ENCODE measurements at regions not wholly inside any gene's neighbourhood (a gene's known extent, or its start where the extent isn't known, plus 50 kb on each side); places are given as distances from the start of the nearest gene placed in this dataset.
A peak's percentile ranks its signal among the peaks of the same experiment; 100 is the strongest.
"Not testable (repeated sequence)": the region's sequence is repeated elsewhere in the genome, so short reads cannot be mapped to it uniquely, and the experiment has no call there.

DNA sequence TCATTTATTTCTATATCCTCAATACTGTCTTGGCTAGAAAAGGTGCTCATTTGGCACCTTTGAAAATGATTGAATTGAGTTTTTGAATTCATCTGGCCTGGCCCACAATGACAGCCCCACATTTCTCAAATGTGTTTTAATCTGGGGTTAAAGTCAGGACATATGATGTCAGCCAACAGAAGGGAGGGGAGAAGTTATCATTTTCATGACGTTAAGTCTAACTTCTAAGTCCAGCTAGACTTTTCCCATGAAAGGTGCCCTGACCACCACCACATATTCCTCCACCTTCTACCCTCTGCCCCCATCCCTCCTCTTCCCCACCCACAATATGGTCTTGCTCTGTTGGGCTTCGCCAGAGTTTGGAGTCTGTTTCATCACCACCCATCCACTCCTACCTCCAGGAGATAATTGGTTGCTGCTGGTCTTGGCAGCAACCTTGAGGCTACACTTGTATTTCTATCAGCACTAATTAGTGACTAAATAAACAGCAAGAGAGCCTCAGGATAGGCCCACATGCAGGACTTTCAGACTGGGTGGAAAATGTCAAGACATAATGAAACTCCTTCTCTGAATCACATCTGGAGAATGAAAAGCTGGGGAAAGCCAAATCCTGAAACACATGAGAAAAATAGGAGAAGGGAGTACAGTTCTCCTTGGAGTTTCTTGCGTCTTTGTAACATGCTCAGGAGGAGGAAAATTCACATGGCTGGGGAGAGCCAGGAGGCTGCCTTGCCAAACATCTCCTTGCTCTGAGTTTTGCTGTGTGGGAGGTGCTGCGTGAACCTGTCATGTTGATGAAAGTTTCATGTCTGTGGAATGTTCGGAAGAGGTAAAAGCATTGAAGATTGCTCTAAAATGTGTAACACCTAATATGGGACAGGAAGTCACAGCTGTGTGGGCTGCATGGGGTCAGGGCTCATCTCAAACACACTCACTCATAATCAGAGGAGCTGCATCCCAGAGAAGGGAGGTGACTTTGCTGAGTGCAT lies 544.7 kb upstream of the KLF4 start:
- Histone ChIP-seq H3K27me3 (no peaks in the 10 kb centered on the region), H3K4me3 (no peak overlapping the region), H3K4me1 (no peaks in the 10 kb centered on the region), H3K27ac (peak overlapping the region in 1 of 4 donors; percentile 37), H3K9me3 (no peaks in the 10 kb centered on the region), H3K36me3 (no peaks in the 10 kb centered on the region)
- DNase-seq (no peak), ATAC-seq (ENCODE audit: low FRiP score in 2 of 2) (peak; percentile 73 to 89)
- TF ChIP-seq EP300 (IDR thresholded peaks at IDR 0.05) (no peak), POLR2A (IDR thresholded peaks at IDR 0.05) (no peak), POLR2AphosphoS5 (IDR thresholded peaks at IDR 0.05) (peak; percentile 42 to 52)
- TF ChIP-seq, protein P1, sequence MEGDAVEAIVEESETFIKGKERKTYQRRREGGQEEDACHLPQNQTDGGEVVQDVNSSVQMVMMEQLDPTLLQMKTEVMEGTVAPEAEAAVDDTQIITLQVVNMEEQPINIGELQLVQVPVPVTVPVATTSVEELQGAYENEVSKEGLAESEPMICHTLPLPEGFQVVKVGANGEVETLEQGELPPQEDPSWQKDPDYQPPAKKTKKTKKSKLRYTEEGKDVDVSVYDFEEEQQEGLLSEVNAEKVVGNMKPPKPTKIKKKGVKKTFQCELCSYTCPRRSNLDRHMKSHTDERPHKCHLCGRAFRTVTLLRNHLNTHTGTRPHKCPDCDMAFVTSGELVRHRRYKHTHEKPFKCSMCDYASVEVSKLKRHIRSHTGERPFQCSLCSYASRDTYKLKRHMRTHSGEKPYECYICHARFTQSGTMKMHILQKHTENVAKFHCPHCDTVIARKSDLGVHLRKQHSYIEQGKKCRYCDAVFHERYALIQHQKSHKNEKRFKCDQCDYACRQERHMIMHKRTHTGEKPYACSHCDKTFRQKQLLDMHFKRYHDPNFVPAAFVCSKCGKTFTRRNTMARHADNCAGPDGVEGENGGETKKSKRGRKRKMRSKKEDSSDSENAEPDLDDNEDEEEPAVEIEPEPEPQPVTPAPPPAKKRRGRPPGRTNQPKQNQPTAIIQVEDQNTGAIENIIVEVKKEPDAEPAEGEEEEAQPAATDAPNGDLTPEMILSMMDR (IDR thresholded peaks at IDR 0.05): no peak
- 78 to 81% methylated on average over 5 of the region's 5 CpGs for WGBS, 2 donors

DNA sequence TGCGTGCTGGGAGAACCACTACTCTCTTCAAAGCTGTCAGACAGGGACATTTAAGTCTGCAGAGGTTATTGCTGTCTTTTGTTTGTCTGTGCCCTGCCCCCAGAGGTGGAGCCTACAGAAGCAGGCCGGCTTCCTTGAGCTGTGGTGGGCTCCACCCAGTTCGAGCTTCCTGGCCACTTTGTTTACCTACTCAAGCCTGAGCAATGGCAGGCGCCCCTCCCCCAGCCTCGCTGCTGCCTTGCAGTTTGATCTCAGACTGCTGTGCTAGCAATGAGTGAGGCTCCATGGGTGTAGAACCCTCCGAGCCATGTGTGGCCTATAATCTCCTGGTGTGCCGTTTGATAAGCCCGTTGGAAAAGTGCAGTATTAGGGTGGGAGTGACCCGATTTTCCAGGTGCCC lies 542.5 kb upstream of the KLF4 start:
- not testable (repeated sequence) for H3K4me1 ChIP-seq; H3K4me3 ChIP-seq; H3K27ac ChIP-seq; H3K27me3 ChIP-seq; H3K36me3 ChIP-seq; ATAC-seq (ENCODE audit: low FRiP score in 2 of 2); H3K9me3 ChIP-seq
- WGBS, 2 donors: 75 to 77% methylated on average over 9 of the region's 9 CpGs
- DNase-seq: peak in 1 of 2 donors; percentile 30

DNA sequence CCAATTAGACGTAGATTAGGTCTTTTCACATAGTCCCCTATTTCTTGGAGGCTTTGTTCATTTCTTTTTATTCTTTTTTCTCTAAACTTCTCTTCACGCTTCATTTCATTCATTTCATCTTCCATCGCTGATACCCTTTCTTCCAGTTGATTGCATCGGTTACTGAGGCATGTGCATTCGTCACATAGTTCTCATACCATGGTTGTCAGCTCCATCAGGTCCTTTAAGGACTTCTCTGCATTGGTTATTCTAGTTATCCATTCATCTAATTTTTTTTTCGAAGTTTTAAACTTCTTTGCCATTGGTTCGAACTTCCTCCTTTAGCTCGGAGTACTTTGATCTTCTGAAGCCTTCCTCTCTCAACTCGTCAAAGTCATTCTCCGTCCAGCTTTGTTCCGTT lies 541.7 kb upstream of the KLF4 start:
- not testable (repeated sequence) for H3K4me1 ChIP-seq; H3K27me3 ChIP-seq; H3K9me3 ChIP-seq; H3K4me3 ChIP-seq; ATAC-seq (ENCODE audit: low FRiP score in 2 of 2); DNase-seq; H3K27ac ChIP-seq; H3K36me3 ChIP-seq
- WGBS, 2 donors: 85 to 96% methylated on average over 11 of the region's 11 CpGs

DNA sequence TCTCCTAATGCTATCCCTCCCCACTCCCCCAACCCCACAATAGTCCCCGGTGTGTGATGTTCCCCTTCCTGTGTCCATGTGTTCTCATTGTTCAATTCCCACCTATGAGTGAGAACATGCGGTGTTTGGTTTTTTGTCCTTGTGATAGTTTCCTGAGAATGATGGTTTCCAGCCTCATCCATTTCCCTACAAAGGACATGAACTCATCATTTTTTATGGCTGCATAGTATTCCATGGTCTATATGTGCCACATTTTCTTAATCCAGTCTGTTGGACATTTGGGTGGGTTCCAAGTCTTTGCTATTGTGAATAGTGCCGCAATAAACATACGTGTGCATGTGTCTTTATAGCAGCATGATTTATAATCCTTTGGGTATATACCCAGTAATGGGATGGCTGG lies 537.1 kb upstream of the KLF4 start:
- H3K9me3 ChIP-seq; H3K4me3 ChIP-seq; H3K4me1 ChIP-seq; ATAC-seq (ENCODE audit: low FRiP score in 2 of 2); H3K27ac ChIP-seq; H3K36me3 ChIP-seq; DNase-seq; H3K27me3 ChIP-seq: not testable (repeated sequence)
- WGBS, 2 donors: 95 to 97% methylated on average over 4 of the region's 4 CpGs

DNA sequence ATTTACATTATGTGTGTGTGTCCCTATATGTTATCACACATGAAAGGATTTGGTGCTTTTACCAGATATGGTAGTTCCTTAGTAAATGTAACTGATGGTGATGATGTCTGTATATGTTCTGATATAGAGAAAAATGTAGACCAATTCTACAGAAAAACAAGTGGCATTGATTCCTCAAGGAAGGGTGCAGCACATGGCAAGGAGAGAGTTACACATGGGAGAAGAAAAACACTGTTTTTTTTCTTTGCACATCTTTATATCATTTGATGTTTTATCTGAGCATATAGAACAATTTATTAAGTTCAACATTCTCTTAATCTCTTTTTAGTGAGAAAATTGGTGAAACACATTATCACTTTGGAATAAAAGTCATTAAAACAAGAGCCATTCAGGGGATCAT lies 535.0 kb upstream of the KLF4 start:
- Histone ChIP-seq H3K4me1 (no peaks in the 10 kb centered on the region), H3K36me3 (no peaks in the 10 kb centered on the region), H3K4me3 (no peak overlapping the region), H3K27ac (no peak overlapping the region), H3K27me3 (no peaks in the 10 kb centered on the region), H3K9me3 (no peaks in the 10 kb centered on the region)
- no peak for TF ChIP-seq EP300 (IDR thresholded peaks at IDR 0.05)
- TF ChIP-seq, protein P1 (IDR thresholded peaks at IDR 0.05): no peak
- no peak for TF ChIP-seq POLR2AphosphoS5 (IDR thresholded peaks at IDR 0.05)
- no peak for TF ChIP-seq POLR2A (IDR thresholded peaks at IDR 0.05)
- no peak for DNase-seq
- no peak for ATAC-seq (ENCODE audit: low FRiP score in 2 of 2)

DNA sequence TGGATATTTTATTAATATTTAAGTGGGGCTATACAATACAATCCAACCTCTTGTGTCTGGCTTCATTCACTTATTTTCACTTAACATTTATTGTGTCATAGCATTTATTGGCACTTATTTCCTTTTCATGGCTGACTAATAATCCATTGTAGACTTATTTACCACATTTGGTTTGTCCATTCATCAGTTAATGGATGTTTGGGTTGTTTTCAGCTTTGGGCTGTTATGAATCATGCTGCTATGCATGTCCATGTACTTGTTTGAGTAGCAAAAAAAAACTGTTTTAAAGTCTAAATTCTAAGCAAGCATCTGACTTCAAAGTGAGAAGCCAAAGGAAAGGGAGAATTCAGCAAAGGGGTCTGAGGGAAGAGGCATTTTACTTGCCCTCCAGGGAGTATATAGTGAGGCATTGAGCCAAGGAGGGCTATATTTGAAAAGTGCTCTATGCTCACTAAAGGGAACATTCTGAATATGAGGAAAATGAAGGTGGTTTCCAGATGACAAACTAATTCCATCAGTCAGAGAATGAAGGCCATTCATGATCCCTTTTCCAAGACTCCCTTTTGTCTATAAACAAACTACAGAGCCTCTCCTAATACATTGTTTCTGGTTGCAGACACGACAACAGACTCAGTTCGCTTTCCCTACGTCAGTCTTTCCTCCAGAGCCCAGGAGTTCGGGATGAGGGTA lies 532.8 kb upstream of the KLF4 start:
- Histone ChIP-seq H3K27me3 (no peaks in the 10 kb centered on the region), H3K9me3 (no peaks in the 10 kb centered on the region), H3K4me3 (no peak overlapping the region), H3K27ac (no peak overlapping the region), H3K4me1 (no peaks in the 10 kb centered on the region), H3K36me3 (no peaks in the 10 kb centered on the region)
- TF ChIP-seq EP300 (IDR thresholded peaks at IDR 0.05): no peak
- no peak for TF ChIP-seq POLR2A (IDR thresholded peaks at IDR 0.05)
- no peak for TF ChIP-seq POLR2AphosphoS5 (IDR thresholded peaks at IDR 0.05)
- TF ChIP-seq, protein P1 (IDR thresholded peaks at IDR 0.05): no peak
- no peak for ATAC-seq (ENCODE audit: low FRiP score in 2 of 2)
- DNase-seq: no peak
- 70% methylated on average over 4 of the region's 4 CpGs for WGBS, 2 donors
